ENCODE measurements at regions not wholly inside any gene's neighbourhood (a gene's known extent, or its start where the extent isn't known, plus 50 kb on each side); places are given as distances from the start of the nearest gene placed in this dataset.

- DNase-seq: no peak
Observed at GRCh38 chr5:152337484-152337883, 67.6 kb downstream of the NMUR2 start.

DNA sequence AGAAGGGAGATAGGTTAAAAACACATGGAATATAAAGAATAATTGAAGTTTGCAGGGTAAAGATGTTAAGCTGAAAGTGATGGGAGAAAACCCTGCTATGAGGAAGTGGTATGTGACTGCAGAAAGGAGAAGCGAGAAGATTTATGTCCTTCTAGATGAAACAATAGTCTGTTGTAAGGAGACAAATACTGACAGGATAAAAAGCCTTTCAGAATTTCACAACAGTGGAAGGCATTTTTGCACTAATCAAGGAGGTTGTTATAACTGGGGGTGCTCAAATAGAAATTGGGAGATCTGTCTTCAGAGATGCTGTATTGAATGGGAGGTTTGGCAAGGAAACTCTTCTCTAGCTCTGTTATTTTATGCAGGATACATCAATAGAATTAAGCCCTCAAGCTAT is 69.6 kb downstream of the NMUR2 start:
- no peak for DNase-seq

DNA sequence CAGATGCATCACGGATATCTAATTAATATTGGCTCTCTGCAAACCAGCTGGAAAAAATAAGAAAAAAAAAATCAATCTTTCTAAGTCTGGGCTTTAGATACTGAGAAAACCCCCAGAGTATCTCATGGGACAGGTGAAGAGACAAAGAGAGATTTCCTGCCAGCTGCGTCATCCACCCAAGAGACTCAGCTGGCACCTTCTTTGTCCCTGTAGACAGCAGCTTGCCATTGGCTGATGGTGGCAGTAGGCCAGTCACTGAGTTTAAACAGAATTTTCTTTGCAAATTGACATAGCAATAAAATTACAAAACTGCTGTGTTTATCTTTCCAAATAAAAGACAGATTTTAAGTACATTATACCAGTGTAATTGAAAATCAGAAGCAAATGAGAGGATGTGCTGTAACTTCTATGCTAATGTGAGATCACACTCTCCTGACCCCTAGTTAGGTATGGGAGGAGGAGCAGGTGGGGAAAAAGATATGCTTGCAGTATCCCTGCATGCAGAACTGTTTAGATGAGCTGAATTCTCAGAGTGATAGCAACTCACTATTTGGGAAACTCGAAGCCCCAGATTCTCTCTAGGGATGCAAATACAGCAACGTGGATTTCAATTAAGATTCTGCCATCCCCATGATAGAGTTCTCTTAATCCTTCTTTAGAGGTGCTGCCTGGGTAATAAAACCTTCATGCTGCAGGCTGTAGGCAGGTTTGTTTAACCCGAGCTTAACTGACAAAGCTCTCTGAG is 72.2 kb downstream of the NMUR2 start:
- DNase-seq: no peak

GRCh38 chr5:152331718-152332117 is 73.4 kb downstream of the NMUR2 start:
- no peak for DNase-seq

DNA sequence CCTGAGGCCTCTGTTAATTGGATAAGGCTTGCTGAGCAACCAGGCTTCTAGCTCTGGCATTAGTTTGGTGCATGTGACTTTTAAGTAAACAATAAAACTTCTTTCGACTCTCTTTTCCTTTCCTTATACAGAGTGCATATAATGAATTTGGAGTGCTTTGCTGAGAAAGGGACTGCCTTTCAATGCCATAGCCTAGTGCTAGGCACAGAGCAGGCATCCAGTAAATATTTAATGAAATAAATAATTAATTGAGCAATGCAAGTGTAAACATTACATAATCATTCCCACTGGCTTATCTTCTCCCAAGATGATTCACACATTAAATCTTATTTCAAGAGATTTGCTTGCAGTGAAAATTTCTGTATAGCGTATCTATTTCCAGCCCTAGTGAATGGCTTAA is 74.1 kb downstream of the NMUR2 start:
- DNase-seq: no peak

DNA sequence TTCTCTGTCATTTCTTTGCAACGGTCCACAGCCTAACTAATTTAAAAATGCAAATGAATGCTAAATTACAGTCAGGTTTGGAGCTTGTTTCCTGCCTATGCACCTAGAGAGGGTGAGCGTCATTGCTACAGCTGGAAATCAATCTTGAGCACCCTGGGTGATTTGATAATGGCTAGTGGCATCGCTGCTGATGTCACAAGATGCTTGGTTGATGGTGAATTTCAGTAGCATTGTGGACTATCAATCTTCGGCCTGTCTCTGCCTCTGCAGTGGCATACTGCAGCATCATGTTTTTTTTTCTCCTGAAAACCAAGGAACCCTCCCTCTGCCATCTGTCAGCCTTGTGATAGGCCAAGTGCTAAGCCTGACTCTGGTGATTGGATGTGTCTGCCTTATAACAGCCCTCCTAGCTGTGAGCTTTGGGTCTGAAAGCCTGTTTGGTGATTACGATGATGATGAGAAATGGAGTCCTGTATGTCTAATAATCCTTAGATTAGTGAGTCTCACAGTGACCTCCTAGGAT is 75.3 kb downstream of the NMUR2 start:
- DNase-seq: no peak

- no peak for DNase-seq
Observed at GRCh38 chr5:152329207-152329606, 75.9 kb downstream of the NMUR2 start.

DNA sequence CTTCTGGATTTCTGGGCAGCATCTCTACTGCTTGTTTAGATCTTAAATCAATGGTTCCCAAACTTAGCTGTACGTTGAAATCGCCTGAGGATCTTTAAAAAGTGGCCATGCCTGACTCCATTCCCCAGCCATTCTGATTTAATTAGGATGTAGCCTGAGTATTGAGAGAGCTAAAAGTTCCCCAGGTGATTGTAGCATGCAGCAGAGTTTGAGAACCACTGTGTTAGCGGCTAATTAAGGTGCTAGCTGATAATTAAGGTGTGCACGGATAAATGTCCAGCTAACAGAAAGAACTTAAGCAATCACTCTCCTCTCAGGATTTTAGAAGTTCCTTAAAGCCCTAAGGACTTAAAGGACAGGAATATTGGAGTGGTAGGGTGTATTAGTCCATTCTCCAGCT is 89.1 kb downstream of the NMUR2 start:
- DNase-seq: no peak

- no peak for DNase-seq
Observed at GRCh38 chr5:152314196-152314829, 90.8 kb downstream of the NMUR2 start.

DNA sequence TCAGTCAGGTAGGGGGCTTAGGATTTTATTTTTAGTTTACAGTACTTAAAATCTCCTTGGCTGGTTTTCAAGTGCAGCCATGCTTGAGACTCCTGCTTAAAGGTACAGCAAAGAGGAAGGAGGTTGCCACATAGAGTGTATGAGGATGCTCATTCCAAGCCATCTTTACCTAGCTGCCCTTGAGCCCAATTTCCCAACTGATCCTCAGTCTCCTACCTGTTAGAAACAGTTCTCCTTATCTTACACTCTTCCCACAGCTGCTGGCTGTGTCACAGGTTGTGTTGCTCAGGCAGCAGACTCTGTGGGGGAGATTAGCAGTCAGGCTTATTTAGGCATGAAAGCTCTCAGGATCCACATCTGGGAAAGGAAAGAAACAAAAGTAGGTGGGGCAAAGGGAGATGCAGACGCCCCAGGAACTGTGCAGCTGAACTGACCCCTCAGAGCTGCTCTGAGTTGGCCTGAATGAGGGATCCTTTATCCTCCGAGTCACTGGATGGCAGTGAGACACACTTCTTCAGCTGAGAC is 95.1 kb downstream of the NMUR2 start:
- DNase-seq: no peak

GRCh38 chr5:152306386-152306785 is 98.7 kb downstream of the NMUR2 start:
- no peak for DNase-seq

GRCh38 chr5:152305525-152305924 is 99.6 kb downstream of the NMUR2 start:
- no peak for DNase-seq

DNA sequence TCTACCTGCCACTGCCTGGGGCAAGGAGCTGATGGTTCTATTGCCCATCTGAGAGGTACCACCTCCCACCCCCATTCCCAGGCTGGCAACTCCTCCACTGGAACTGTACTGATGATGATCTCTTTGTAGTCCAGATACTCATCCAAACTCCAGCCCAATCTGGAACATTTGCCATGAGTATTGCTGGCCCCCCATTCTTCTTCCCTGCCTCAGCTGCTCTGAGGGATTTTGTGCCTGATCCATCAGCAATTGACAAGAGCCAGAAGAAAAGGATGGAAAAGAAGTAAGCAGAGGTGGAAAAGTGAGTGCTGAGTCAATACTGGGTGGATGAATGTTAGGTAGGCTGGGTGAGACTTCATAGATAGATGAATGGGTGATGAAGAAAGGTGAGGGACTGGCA is 101.2 kb downstream of the NMUR2 start:
- no peak for DNase-seq

DNA sequence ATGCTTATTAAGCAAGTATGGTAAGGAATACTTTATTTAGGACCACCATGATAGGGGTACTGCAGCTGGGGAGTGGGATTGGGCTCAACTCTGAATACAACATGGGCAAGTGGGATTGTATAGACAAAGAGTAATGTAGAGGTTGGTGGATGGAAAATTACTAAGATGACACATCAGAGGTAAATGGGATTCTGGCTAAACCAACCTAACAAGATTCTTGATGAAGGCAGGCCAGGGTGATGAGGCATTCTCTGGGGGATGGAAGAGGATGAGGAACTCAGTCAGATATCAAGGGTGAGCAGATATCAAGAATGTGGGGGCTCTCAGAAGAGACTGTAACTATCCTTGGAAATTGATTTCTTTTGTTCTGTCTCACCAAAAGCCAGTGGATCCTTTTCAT is 107.2 kb downstream of the NMUR2 start:
- no peak for DNase-seq

DNA sequence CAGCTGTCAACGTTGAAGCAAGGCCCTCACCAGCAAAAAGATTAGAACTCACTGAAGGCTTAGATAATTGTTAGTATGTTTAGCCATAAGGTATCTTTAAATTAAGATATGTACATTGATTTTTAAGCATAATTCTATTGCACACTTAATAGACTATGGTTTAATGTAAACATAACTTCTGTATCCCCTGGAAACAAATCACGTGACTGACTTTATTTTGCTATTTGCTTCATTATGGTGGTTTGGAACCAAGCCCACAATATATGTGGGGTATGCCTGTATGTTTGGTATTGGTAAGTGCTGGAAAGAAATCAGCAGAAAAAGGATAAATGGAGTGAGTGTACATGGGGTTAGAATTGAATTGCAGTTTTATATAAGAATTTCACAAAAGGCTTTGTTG is 111.9 kb downstream of the NMUR2 start:
- DNase-seq: no peak

- DNase-seq: no peak
Observed at GRCh38 chr5:152290181-152290580, 114.9 kb downstream of the NMUR2 start.

DNA sequence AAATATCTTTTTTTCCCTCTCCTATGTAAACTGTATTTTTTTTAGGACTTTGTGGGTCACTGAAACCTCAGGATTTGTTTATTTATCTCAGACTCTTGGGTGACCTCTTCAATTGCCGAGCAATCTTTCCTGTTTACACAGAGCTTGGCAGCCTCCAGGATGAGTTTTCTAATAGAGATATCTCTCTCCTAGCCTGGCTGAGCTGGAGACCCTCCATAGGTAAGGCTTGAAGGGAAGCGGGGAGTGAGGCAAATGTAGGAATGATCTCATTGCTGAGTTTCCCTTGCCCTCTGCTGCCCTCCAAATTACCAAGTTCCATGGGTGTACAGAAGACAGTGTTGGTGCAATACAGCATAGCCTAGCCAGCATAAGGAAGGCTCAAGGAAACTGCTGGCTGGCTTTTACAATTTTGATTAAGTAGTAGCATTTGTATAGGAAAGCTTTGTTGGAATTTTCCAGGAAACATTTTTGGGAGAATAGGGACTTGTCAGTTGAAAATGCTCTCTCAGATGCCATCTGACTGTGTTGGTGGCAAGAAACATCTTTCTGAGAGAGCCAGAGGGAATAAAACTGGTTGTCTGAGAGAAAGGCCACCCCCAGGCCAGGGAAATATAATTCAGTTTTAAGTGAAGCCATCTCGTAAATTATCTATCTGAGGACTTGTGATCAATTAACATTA is 116.0 kb downstream of the NMUR2 start:
- no peak for DNase-seq

GRCh38 chr5:152288499-152288898 is 116.6 kb downstream of the NMUR2 start:
- DNase-seq: no peak

DNA sequence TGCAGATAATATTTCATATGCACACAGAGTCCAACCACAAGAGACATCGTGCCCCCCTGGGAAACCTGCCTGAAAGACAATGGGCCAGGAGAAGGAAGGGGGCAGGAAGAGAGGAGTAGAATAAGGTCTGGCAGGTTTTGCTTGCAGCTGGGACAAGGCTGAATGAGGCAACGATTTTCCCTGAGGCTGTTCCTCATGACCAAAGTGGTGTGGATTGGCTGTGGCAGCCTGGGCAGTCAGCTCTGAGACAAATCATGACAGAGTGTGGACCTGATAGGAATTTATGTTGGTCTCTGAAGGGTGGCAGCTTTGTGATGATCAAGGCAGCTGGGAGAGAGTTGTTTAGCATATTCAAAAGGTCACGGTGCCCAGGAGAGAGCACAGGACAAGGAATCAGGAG is 119.3 kb downstream of the NMUR2 start:
- no peak for DNase-seq

- DNase-seq: no peak
Observed at GRCh38 chr5:152282331-152282730, 122.7 kb downstream of the NMUR2 start.

GRCh38 chr5:152277936-152278335 is 127.1 kb downstream of the NMUR2 start:
- DNase-seq: no peak

GRCh38 chr5:152274224-152274623 is 130.9 kb downstream of the NMUR2 start:
- DNase-seq: peak; percentile 16

- DNase-seq: peak; percentile 8
Observed at GRCh38 chr5:152271420-152271819, 133.7 kb downstream of the NMUR2 start.

GRCh38 chr5:152270096-152270495 is 135.0 kb downstream of the NMUR2 start:
- DNase-seq: no peak

Data from fibroblast of skin of right biceps (primary cell).